ENCODE measurements at regions not wholly inside any gene's neighbourhood (a gene's known extent, or its start where the extent isn't known, plus 50 kb on each side); places are given as distances from the start of the nearest gene placed in this dataset.

GRCh38 chr6:51535327-51535726 is 552.1 kb downstream of the PKHD1 start:
- DNase-seq (ENCODE audit: low spot score): no peak

GRCh38 chr6:51536728-51537127 is 550.7 kb downstream of the PKHD1 start:
- DNase-seq (ENCODE audit: low spot score): no peak

- DNase-seq (ENCODE audit: low spot score): no peak
These were observed 545.6 kb downstream of the PKHD1 start for GRCh38 chr6:51541847-51542246.

DNA sequence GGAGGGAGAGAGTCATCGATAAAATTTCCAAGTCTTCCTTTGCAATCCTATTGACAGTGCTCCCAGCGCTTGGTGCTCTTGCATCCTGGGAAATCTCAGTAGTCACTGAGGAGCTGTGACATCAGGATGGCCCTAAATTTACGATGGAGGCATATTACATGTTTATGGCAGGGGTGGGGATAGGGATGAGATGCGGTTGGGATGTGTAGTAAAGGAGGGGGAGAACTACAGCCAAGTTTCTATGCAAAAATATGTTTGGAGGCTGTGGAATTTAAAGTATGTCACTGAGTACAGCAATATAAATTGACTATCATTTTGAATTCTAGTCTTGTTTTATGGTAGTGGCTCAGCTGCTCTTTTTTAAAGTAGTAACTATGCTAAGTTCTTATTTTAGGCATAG is 544.9 kb downstream of the PKHD1 start:
- no peak for DNase-seq (ENCODE audit: low spot score)

DNA sequence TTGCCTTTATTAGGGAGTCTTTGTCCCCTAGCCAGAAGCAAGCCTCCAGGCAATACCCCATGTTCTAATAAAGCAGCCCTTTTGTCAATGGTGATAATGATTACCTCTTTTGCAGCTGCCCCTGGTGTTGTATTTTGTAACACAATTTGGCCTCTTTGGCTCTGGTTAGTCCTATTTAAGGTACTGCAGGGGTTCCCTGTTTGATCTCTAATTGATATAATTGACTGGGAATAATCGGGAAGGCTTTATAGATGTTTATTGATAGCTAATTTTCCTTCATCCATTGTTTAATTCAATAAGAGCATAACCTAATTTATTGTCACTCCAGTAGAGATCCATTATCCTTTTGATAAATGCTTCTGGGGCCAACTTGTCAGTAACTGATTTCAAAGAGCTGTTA is 537.2 kb downstream of the PKHD1 start:
- no peak for DNase-seq (ENCODE audit: low spot score)

- DNase-seq (ENCODE audit: low spot score): no peak
These were observed 535.0 kb downstream of the PKHD1 start for GRCh38 chr6:51552435-51552834.

DNA sequence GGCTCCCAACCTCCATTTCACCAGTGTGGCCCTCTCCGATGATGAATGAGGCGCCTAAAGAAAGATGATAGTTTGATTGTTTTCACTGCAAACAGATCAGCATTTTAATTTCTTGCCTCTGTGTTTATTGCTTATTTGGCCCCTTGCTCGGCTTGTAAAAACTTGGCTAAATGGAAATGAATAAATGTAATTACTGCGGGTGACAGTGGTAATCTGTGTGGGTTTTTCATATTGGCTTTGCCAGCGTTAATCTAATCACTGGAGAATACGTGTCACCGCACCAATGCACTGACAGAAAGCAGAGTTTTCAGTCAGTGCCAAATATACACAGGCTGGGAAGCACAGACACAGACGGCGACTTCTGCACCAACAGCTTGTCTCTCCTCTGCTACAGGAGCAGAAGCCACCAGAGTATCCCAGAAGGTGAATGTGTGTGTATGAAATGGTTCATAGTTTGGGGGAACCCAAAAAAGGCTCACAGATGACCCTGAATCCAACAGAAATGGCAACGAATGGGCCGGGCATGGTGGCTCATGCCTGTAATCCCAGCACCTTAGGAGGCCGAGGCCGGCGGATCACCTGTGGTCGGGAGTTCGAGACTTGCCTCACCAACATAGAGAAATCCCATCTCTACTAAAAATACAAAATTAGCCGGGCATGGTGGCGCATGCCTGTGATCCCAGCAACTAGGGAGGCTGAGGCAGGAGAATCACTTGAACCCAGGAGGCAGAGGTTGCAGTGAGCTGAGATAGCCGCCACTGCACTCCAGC is 534.0 kb downstream of the PKHD1 start:
- DNase-seq (ENCODE audit: low spot score): no peak

DNA sequence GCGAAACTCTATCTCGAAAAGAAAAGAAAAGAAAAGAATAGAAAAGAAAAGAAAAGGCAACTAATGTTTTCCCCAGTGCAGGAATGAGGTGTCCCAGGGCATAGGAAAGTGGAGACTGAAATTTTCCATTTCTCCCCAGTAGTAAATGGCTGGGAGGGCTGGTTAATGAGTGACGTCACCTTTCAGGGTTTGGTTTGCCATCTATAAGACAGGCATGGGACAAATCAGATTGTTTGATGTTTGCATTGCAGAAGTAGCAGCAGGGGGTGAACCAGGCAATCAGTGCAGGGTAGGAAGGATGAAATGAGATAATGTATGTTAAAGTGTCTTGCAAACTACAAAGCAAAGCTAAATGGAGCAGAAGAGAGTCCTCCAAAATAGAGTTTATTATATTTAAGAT is 533.4 kb downstream of the PKHD1 start:
- no peak for DNase-seq (ENCODE audit: low spot score)

GRCh38 chr6:51559059-51559458 is 528.4 kb downstream of the PKHD1 start:
- DNase-seq (ENCODE audit: low spot score): no peak

- no peak for DNase-seq (ENCODE audit: low spot score)
These were observed 525.2 kb downstream of the PKHD1 start for GRCh38 chr6:51562198-51562597.
